ENCODE measurements at regions not wholly inside any gene's neighbourhood (a gene's known extent, or its start where the extent isn't known, plus 50 kb on each side); places are given as distances from the start of the nearest gene placed in this dataset.

DNA sequence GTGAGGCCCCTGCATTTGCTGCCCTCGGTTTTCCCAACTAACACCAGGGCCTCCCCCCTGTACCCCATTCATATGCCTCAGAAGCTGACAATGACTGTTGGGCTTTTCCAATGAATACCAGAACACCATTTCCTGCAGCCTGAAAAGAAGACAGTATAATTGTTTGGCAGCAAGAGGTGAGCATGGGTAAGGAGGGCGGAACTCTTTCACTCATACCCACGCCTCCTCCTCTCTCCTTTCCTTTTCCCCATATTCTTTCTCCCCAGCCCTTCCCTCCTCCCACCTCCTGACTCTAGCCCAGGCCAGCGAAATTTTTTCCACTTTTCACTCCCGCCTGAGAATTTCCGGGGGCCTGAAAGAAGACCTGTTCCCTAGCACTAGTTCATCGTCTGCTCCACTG lies 58.0 kb upstream of the CHST1 start:
- no peak for TF ChIP-seq CTCF (IDR thresholded peaks at IDR 0.05)
- CTCF ChIA-PET: no interaction called here
- H3K4me3 ChIP-seq (ENCODE audit: low read length): no peak overlapping the region

GRCh38 chr11:45722144-45722543 lies 56.7 kb upstream of the CHST1 start:
- no peak for TF ChIP-seq CTCF (IDR thresholded peaks at IDR 0.05)
- H3K27me3 ChIP-seq (ENCODE audit: control insufficient read depth in 1 of 2, insufficient read depth in 2 of 2, low read length in 2 of 2): peaks cover 0 to 4% of the 10 kb centered on the region in 2 experiments
- DNase-seq: no peak
- no peaks in the 10 kb centered on the region for H3K36me3 Mint-ChIP-seq (ENCODE audit: low read depth)
- no peak overlapping the region for H3K4me3 ChIP-seq (ENCODE audit: low read length)
- peaks cover 26% of the 10 kb centered on the region for H3K27me3 Mint-ChIP-seq
- ATAC-seq (ENCODE audit: poor library complexity): no peak
- ChIA-PET POLR2A (no interaction called here), CTCF (no interaction called here)
- no peaks in the 10 kb centered on the region for H3K9me3 ChIP-seq (ENCODE audit: control insufficient read depth in 1 of 2, insufficient read depth in 1 of 2, low read length in 2 of 2)
- no peaks in the 10 kb centered on the region for H3K9me3 Mint-ChIP-seq
- no peaks in the 10 kb centered on the region for H3K4me1 ChIP-seq (ENCODE audit: insufficient read depth, low read length)
- no peak overlapping the region for H3K4me3 Mint-ChIP-seq
- intact Hi-C loops (cut with DNase I, micrococcal nuclease): no loop called here
- no peak overlapping the region for H3K27ac Mint-ChIP-seq
- H3K36me3 ChIP-seq (ENCODE audit: insufficient read depth, low read length): no peaks in the 10 kb centered on the region
- H3K4me1 Mint-ChIP-seq (ENCODE audit: low read depth): no peaks in the 10 kb centered on the region
- H3K27ac ChIP-seq (ENCODE audit: low read depth in 1 of 2, low read length in 2 of 2): no peak overlapping the region

More for the DNA sequence above, 58.0 kb upstream of the CHST1 start:
- DNase-seq: no peak
- Histone ChIP-seq H3K9me3 (ENCODE audit: control insufficient read depth in 1 of 2, insufficient read depth in 1 of 2, low read length in 2 of 2) (no peaks in the 10 kb centered on the region), H3K4me1 (ENCODE audit: insufficient read depth, low read length) (no peaks in the 10 kb centered on the region), H3K27ac (ENCODE audit: low read depth in 1 of 2, low read length in 2 of 2) (no peak overlapping the region), H3K36me3 (ENCODE audit: insufficient read depth, low read length) (no peaks in the 10 kb centered on the region), H3K27me3 (ENCODE audit: control insufficient read depth in 1 of 2, insufficient read depth in 2 of 2, low read length in 2 of 2) (peaks cover 0 to 7% of the 10 kb centered on the region in 2 experiments)
- intact Hi-C loops (cut with DNase I, micrococcal nuclease): no loop called here
- Mint-ChIP-seq H3K4me3 (no peak overlapping the region), H3K4me1 (ENCODE audit: low read depth) (no peaks in the 10 kb centered on the region), H3K27ac (no peak overlapping the region), H3K27me3 (peaks cover 30% of the 10 kb centered on the region), H3K36me3 (ENCODE audit: low read depth) (no peaks in the 10 kb centered on the region), H3K9me3 (no peaks in the 10 kb centered on the region)
- POLR2A ChIA-PET: no interaction called here
- no peak for ATAC-seq (ENCODE audit: poor library complexity)

- no peaks in the 10 kb centered on the region for H3K4me1 Mint-ChIP-seq (ENCODE audit: low read depth)
These were observed 52.1 kb upstream of the CHST1 start for GRCh38 chr11:45717526-45717925.

More at GRCh38 chr11:45717526-45717925, 52.1 kb upstream of the CHST1 start:
- intact Hi-C loops (cut with DNase I, micrococcal nuclease): no loop called here
- POLR2A ChIA-PET: no interaction called here
- no peaks in the 10 kb centered on the region for H3K4me1 ChIP-seq (ENCODE audit: insufficient read depth, low read length)
- H3K4me3 Mint-ChIP-seq: no peak overlapping the region
- no peak overlapping the region for H3K27ac Mint-ChIP-seq
- no peak overlapping the region for H3K4me3 ChIP-seq (ENCODE audit: low read length)
- ATAC-seq (ENCODE audit: poor library complexity): no peak
- peaks cover 0 to 13% of the 10 kb centered on the region in 2 experiments for H3K27me3 ChIP-seq (ENCODE audit: control insufficient read depth in 1 of 2, insufficient read depth in 2 of 2, low read length in 2 of 2)
- H3K9me3 ChIP-seq (ENCODE audit: control insufficient read depth in 1 of 2, insufficient read depth in 1 of 2, low read length in 2 of 2): no peaks in the 10 kb centered on the region
- H3K27me3 Mint-ChIP-seq: peaks cover 10% of the 10 kb centered on the region
- no peaks in the 10 kb centered on the region for H3K36me3 Mint-ChIP-seq (ENCODE audit: low read depth)
- CTCF ChIA-PET: no interaction called here
- no peaks in the 10 kb centered on the region for H3K36me3 ChIP-seq (ENCODE audit: insufficient read depth, low read length)
- H3K9me3 Mint-ChIP-seq: no peaks in the 10 kb centered on the region
- H3K27ac ChIP-seq (ENCODE audit: low read depth in 1 of 2, low read length in 2 of 2): no peak overlapping the region
- no peak for DNase-seq
- TF ChIP-seq CTCF (IDR thresholded peaks at IDR 0.05): no peak

Measured in CD4-positive, alpha-beta T cell (primary cell).